ENCODE measurements at regions not wholly inside any gene's neighbourhood (a gene's known extent, or its start where the extent isn't known, plus 50 kb on each side); places are given as distances from the start of the nearest gene placed in this dataset.

- DNase-seq, result no peak
- TF ChIP-seq POLR2A (IDR thresholded peaks at IDR 0.05; ENCODE audit: low read length) (no peak), GATA1 (IDR thresholded peaks at IDR 0.05; ENCODE audit: low read depth, low read length) (no peak)
Measured at GRCh38 chr2:143909577-143910353, 610.2 kb downstream of the ZEB2 start.

GRCh38 chr2:143908843-143909242 is 611.1 kb downstream of the ZEB2 start:
- TF ChIP-seq POLR2A (IDR thresholded peaks at IDR 0.05; ENCODE audit: low read length) (no peak), GATA1 (IDR thresholded peaks at IDR 0.05; ENCODE audit: low read depth, low read length) (no peak)

GRCh38 chr2:143907801-143908200 is 612.1 kb downstream of the ZEB2 start:
- TF ChIP-seq GATA1 (IDR thresholded peaks at IDR 0.05; ENCODE audit: low read depth, low read length), result no peak
- no peak for TF ChIP-seq POLR2A (IDR thresholded peaks at IDR 0.05; ENCODE audit: low read length)
- DNase-seq, result no peak

More at GRCh38 chr2:143908843-143909242, 611.1 kb downstream of the ZEB2 start:
- DNase-seq, result no peak

GRCh38 chr2:143906850-143907249 is 613.1 kb downstream of the ZEB2 start:
- no peak for TF ChIP-seq POLR2A (IDR thresholded peaks at IDR 0.05; ENCODE audit: low read length)
- TF ChIP-seq GATA1 (IDR thresholded peaks at IDR 0.05; ENCODE audit: low read depth, low read length), result no peak

GRCh38 chr2:143905587-143905986 is 614.3 kb downstream of the ZEB2 start:
- TF ChIP-seq POLR2A (IDR thresholded peaks at IDR 0.05; ENCODE audit: low read length) (no peak), GATA1 (IDR thresholded peaks at IDR 0.05; ENCODE audit: low read depth, low read length) (no peak)

More at GRCh38 chr2:143906850-143907249, 613.1 kb downstream of the ZEB2 start:
- DNase-seq, result no peak

GRCh38 chr2:143903172-143903856 is 616.6 kb downstream of the ZEB2 start:
- no peak for DNase-seq
- TF ChIP-seq POLR2A (IDR thresholded peaks at IDR 0.05; ENCODE audit: low read length) (no peak), GATA1 (IDR thresholded peaks at IDR 0.05; ENCODE audit: low read depth, low read length) (no peak)

More at GRCh38 chr2:143905587-143905986, 614.3 kb downstream of the ZEB2 start:
- no peak for DNase-seq

- DNase-seq, result no peak
- TF ChIP-seq POLR2A (IDR thresholded peaks at IDR 0.05; ENCODE audit: low read length) (no peak), GATA1 (IDR thresholded peaks at IDR 0.05; ENCODE audit: low read depth, low read length) (no peak)
Measured at GRCh38 chr2:143901185-143901842, 618.6 kb downstream of the ZEB2 start.

- TF ChIP-seq GATA1 (IDR thresholded peaks at IDR 0.05; ENCODE audit: low read depth, low read length) (no peak), POLR2A (IDR thresholded peaks at IDR 0.05; ENCODE audit: low read length) (no peak)
- no peak for DNase-seq
Measured at GRCh38 chr2:143899987-143900386, 619.9 kb downstream of the ZEB2 start.

- TF ChIP-seq POLR2A (IDR thresholded peaks at IDR 0.05; ENCODE audit: low read length) (no peak), GATA1 (IDR thresholded peaks at IDR 0.05; ENCODE audit: low read depth, low read length) (no peak)
- no peak for DNase-seq
Measured at GRCh38 chr2:143893371-143893770, 626.5 kb downstream of the ZEB2 start.

GRCh38 chr2:143891879-143892308 is 628.0 kb downstream of the ZEB2 start:
- no peak for DNase-seq
- TF ChIP-seq POLR2A (IDR thresholded peaks at IDR 0.05; ENCODE audit: low read length) (no peak), GATA1 (IDR thresholded peaks at IDR 0.05; ENCODE audit: low read depth, low read length) (no peak)

- DNase-seq, result no peak
Measured at GRCh38 chr2:143890798-143891197, 629.1 kb downstream of the ZEB2 start.

GRCh38 chr2:143889216-143889615 is 630.7 kb downstream of the ZEB2 start:
- TF ChIP-seq POLR2A (IDR thresholded peaks at IDR 0.05; ENCODE audit: low read length), result no peak
- TF ChIP-seq GATA1 (IDR thresholded peaks at IDR 0.05; ENCODE audit: low read depth, low read length), result no peak
- no peak for DNase-seq

More at GRCh38 chr2:143890798-143891197, 629.1 kb downstream of the ZEB2 start:
- TF ChIP-seq POLR2A (IDR thresholded peaks at IDR 0.05; ENCODE audit: low read length) (no peak), GATA1 (IDR thresholded peaks at IDR 0.05; ENCODE audit: low read depth, low read length) (no peak)

GRCh38 chr2:143885461-143885860 is 634.5 kb downstream of the ZEB2 start:
- TF ChIP-seq POLR2A (IDR thresholded peaks at IDR 0.05; ENCODE audit: low read length), result no peak
- no peak for TF ChIP-seq GATA1 (IDR thresholded peaks at IDR 0.05; ENCODE audit: low read depth, low read length)
- no peak for DNase-seq

GRCh38 chr2:143881246-143881645 is 638.7 kb downstream of the ZEB2 start:
- TF ChIP-seq GATA1 (IDR thresholded peaks at IDR 0.05; ENCODE audit: low read depth, low read length) (no peak), POLR2A (IDR thresholded peaks at IDR 0.05; ENCODE audit: low read length) (no peak)
- DNase-seq, result no peak

Measured in erythroblast (primary cell).